ENCODE measurements at regions not wholly inside any gene's neighbourhood (a gene's known extent, or its start where the extent isn't known, plus 50 kb on each side); places are given as distances from the start of the nearest gene placed in this dataset.

GRCh38 chr11:95577716-95578460 is 211.7 kb downstream of the FAM76B start:
- DNase-seq: peak; percentile 76 to 92 (median 90)

GRCh38 chr11:95576146-95576845 is 213.3 kb downstream of the FAM76B start:
- no peak for DNase-seq

GRCh38 chr11:95575517-95575916 is 214.1 kb downstream of the FAM76B start:
- no peak for DNase-seq

GRCh38 chr11:95571718-95572260 is 217.8 kb downstream of the FAM76B start:
- no peak for DNase-seq

- no peak for DNase-seq
Measured at GRCh38 chr11:95570845-95571244, 218.7 kb downstream of the FAM76B start.

GRCh38 chr11:95569207-95569606 is 220.4 kb downstream of the FAM76B start:
- DNase-seq: no peak

- DNase-seq: peak in 2 of 3 donors; percentile 26 to 58
Measured at GRCh38 chr11:95568281-95568680, 221.3 kb downstream of the FAM76B start.

- DNase-seq: peak in 2 of 3 donors; percentile 34 to 47
Measured at GRCh38 chr11:95567685-95568084, 221.9 kb downstream of the FAM76B start.

- no peak for DNase-seq
Measured at GRCh38 chr11:95566211-95566610, 223.4 kb downstream of the FAM76B start.

GRCh38 chr11:95565724-95566141 is 223.8 kb downstream of the FAM76B start:
- no peak for DNase-seq

- no peak for DNase-seq
Measured at GRCh38 chr11:95563859-95564258, 225.7 kb downstream of the FAM76B start.

- DNase-seq: no peak
Measured at GRCh38 chr11:95563173-95563572, 226.4 kb downstream of the FAM76B start.

- DNase-seq: no peak
Measured at GRCh38 chr11:95562196-95562921, 227.2 kb downstream of the FAM76B start.

GRCh38 chr11:95559899-95560298 is 229.7 kb downstream of the FAM76B start:
- no peak for DNase-seq

GRCh38 chr11:95557376-95557775 is 232.2 kb downstream of the FAM76B start:
- DNase-seq: peak; percentile 30 to 74 (median 51)

- DNase-seq: peak; percentile 63 to 89 (median 79)
Measured at GRCh38 chr11:95556342-95557163, 233.0 kb downstream of the FAM76B start.

GRCh38 chr11:95556011-95556341 is 233.6 kb downstream of the FAM76B start:
- DNase-seq: peak; percentile 69 to 90 (median 71)

GRCh38 chr11:95554911-95555310 is 234.7 kb downstream of the FAM76B start:
- peak; percentile 26 to 50 (median 34) for DNase-seq

GRCh38 chr11:95549301-95549700 is 240.3 kb downstream of the FAM76B start:
- no peak for DNase-seq

- no peak for DNase-seq
Measured at GRCh38 chr11:95548416-95548815, 241.2 kb downstream of the FAM76B start.

GRCh38 chr11:95547976-95548375 is 241.6 kb downstream of the FAM76B start:
- no peak for DNase-seq

GRCh38 chr11:95547186-95547585 is 242.4 kb downstream of the FAM76B start:
- no peak for DNase-seq
